ENCODE measurements at regions not wholly inside any gene's neighbourhood (a gene's known extent, or its start where the extent isn't known, plus 50 kb on each side); places are given as distances from the start of the nearest gene placed in this dataset.
"Not testable (repeated sequence)": the region's sequence is repeated elsewhere in the genome, so short reads cannot be mapped to it uniquely, and the experiment has no call there.

DNA sequence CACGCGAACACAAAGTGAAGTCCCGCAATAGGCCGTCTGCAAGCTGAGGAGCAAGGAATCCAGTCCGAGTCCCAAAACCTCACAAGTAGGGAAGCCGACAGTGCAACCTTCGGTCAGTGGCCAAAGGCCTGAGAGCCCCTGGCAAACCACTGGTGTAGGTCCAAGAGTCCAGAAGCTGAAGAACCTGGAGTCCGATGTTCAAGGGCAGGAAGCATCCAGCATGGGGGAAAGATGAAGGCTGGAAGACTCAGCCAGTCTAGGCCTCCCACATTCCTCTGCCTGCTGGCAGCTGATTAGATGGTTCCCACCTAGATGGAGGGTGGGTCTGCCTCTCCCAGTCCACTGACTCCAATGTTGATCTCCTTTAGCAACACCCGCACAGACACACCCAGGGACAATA, 87.2 kb downstream of the EMX2 start:
- H3K27me3 ChIP-seq (replicated peaks in 1 of 2; ENCODE audit: control insufficient read depth in 2 of 2, insufficient read depth in 2 of 2, low read length in 1 of 2); H3K4me2 ChIP-seq (ENCODE audit: control insufficient read depth, insufficient read depth); FAIRE-seq; ATAC-seq; in situ Hi-C loops (cut with MboI); H3K36me3 ChIP-seq (ENCODE audit: control insufficient read depth in 2 of 2, insufficient read depth in 2 of 2, low read length in 1 of 2); BruUV-seq (replicated peaks); POLR2A ChIA-PET; DNase-seq (ENCODE audit: low read depth, low spot score); H2AFZ ChIP-seq (ENCODE audit: control insufficient read depth, low read depth, low read length); H4K20me1 ChIP-seq (ENCODE audit: control insufficient read depth, insufficient read depth); H3K4me3 ChIP-seq; H3K9ac ChIP-seq (ENCODE audit: control insufficient read depth, insufficient read depth, low read length); H3K27ac ChIP-seq (ENCODE audit: control insufficient read depth, insufficient read depth); H3K79me2 ChIP-seq (ENCODE audit: control insufficient read depth, insufficient read depth, low read length); intact Hi-C loops (cut with micrococcal nuclease; ENCODE audit: unreplicated experiment); RAD21 ChIA-PET (ENCODE audit: unreplicated experiment); H3K4me1 ChIP-seq (ENCODE audit: control insufficient read depth, insufficient read depth, low read length); H3K9me3 ChIP-seq (replicated peaks; ENCODE audit: control insufficient read depth, insufficient read depth, low read length): not testable (repeated sequence)
- ChIA-PET SMC1A (ENCODE audit: uncharacterized antibody, unreplicated experiment) (interaction anchor here (1.3 to 4.7 kb wide), 3 partner anchors 9 to 22 kb away, joined by 6 to 44 read pairs (median 9); no protein-coding TSS in a partner anchor), CTCF (interaction anchor here (0.9 to 2.2 kb wide), 3 partner anchors 13 to 91 kb away, joined by 3 to 6 read pairs (median 3); no protein-coding TSS in a partner anchor)
- 61% methylated on average over 9 of the region's 9 CpGs for WGBS (ENCODE audit: insufficient coverage, insufficient replicate concordance, low lambda C conversion rate, missing lambda C conversion rate)

DNA sequence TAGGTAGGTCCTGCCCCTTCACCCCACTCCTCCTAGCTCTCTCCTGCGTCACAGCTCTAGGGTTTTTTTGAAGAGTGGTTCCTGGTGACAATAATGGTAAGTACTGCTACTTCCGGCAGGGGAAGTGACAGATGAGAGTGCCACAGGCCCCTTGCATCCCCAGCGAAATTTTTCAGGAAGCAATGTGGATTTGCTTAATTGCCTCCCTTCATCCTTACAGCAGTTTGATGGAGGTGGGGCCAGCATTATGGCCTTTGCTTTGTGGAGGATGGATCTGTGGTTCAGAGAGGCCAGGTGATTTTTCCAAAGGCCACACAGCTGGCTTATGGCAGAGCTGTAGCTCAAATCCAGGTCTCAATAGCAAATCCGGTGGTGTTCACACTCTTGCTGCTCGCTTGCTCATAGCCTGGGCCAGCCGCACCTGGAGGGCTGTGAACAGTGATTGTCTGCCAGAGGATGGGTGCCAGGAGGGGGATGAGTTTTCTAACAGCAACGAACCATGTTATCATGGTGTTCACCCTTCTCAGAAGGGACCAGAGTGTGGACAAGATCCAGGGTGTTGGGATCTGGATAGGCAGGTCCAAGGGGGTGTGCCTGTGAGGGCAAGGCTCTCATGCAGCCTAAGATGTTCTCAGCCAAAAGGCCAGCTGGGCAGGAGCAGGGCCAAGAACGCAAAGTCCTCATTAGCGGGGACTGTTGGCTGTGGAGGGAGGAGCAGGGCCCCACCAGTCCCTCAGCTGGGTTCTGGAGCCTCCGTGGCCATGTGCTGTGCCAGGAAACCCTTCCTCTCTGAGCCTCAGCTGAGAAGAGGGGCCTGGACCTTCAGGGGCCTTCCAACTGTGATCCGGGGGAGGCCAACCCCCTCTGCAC, 89.0 kb downstream of the EMX2 start:
- no TSS peak for BruUV-seq (replicated peaks)
- no peak overlapping the region for H2AFZ ChIP-seq (ENCODE audit: control insufficient read depth, low read depth, low read length)
- ATAC-seq, result no peak
- DNase-seq (ENCODE audit: low read depth, low spot score), result no peak
- H3K4me1 ChIP-seq (ENCODE audit: control insufficient read depth, insufficient read depth, low read length), result no peaks in the 10 kb centered on the region
- no peaks in the 10 kb centered on the region for H4K20me1 ChIP-seq (ENCODE audit: control insufficient read depth, insufficient read depth)
- no peak for FAIRE-seq
- no peaks in the 10 kb centered on the region; the same call in 2 of the 3 replicates for H3K9me3 ChIP-seq (replicated peaks; ENCODE audit: control insufficient read depth, insufficient read depth, low read length)
- ChIA-PET RAD21 (ENCODE audit: unreplicated experiment) (no interaction called here), CTCF (interaction anchor here (0.6 to 2.2 kb wide), 2 partner anchors 11 to 15 kb away, joined by 4 to 6 read pairs; no protein-coding TSS in a partner anchor), SMC1A (ENCODE audit: uncharacterized antibody, unreplicated experiment) (interaction anchor here (1.5 to 4.7 kb wide), 3 partner anchors 11 to 20 kb away, joined by 9 to 44 read pairs (median 9); no protein-coding TSS in a partner anchor), POLR2A (interaction anchor here (0.7 kb wide), 1 partner anchor 79 kb away, joined by 5 read pairs; no protein-coding TSS in a partner anchor)
- intact Hi-C loops (cut with micrococcal nuclease; ENCODE audit: unreplicated experiment) (no loop called here), in situ Hi-C loops (cut with MboI) (no loop called here)
- H3K4me2 ChIP-seq (ENCODE audit: control insufficient read depth, insufficient read depth), result no peak overlapping the region
- WGBS (ENCODE audit: insufficient coverage, insufficient replicate concordance, low lambda C conversion rate, missing lambda C conversion rate), result 46% methylated on average over 10 of the region's 11 CpGs
- H3K36me3 ChIP-seq (ENCODE audit: control insufficient read depth in 2 of 2, insufficient read depth in 2 of 2, low read length in 1 of 2), result no peaks in the 10 kb centered on the region
- no peak overlapping the region for H3K4me3 ChIP-seq
- H3K9ac ChIP-seq (ENCODE audit: control insufficient read depth, insufficient read depth, low read length), result no peak overlapping the region
- H3K27me3 ChIP-seq (replicated peaks in 1 of 2; ENCODE audit: control insufficient read depth in 2 of 2, insufficient read depth in 2 of 2, low read length in 1 of 2), result no peaks in the 10 kb centered on the region
- no peak overlapping the region for H3K27ac ChIP-seq (ENCODE audit: control insufficient read depth, insufficient read depth)
- no peaks in the 10 kb centered on the region for H3K79me2 ChIP-seq (ENCODE audit: control insufficient read depth, insufficient read depth, low read length)
- TF ChIP-seq LARP7 (IDR thresholded peaks at IDR 0.05) (no peak), RCOR1 (conservative IDR thresholded peaks at IDR 0.05; ENCODE audit: low read depth, low read length) (no peak), CHD4 (IDR thresholded peaks at IDR 0.05) (no peak), NFXL1 (IDR thresholded peaks at IDR 0.05; ENCODE audit: borderline replicate concordance) (no peak), ZNF24 (IDR thresholded peaks at IDR 0.05) (no peak), ESRRA (IDR thresholded peaks at IDR 0.05; ENCODE audit: low read length) (no peak), FOXK2 (IDR thresholded peaks at IDR 0.05) (no peak)
- TF ChIP-seq, protein P1, sequence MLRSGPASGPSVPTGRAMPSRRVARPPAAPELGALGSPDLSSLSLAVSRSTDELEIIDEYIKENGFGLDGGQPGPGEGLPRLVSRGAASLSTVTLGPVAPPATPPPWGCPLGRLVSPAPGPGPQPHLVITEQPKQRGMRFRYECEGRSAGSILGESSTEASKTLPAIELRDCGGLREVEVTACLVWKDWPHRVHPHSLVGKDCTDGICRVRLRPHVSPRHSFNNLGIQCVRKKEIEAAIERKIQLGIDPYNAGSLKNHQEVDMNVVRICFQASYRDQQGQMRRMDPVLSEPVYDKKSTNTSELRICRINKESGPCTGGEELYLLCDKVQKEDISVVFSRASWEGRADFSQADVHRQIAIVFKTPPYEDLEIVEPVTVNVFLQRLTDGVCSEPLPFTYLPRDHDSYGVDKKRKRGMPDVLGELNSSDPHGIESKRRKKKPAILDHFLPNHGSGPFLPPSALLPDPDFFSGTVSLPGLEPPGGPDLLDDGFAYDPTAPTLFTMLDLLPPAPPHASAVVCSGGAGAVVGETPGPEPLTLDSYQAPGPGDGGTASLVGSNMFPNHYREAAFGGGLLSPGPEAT (IDR thresholded peaks at IDR 0.05; ENCODE audit: low read depth), result no peak

All from GM12878 (cell line).